Lower lobe of right lung (tissue), 2 donors: ENCODE measurements at regions not wholly inside any gene's neighbourhood (a gene's known extent, or its start where the extent isn't known, plus 50 kb on each side); places are given as distances from the start of the nearest gene placed in this dataset.
A peak's percentile ranks its signal among the peaks of the same experiment; 100 is the strongest.

Experiments
- ATAC-seq, 2 donors: fragments of 200-7000 bp; cut with Tn5 transposase; one replicate each; pipeline ENCODE4 v1.9.1; 2020 to 2022; ENCODE audit warnings: mild to moderate bottlenecking in 2 of 2, moderate library complexity in 2 of 2
- DNase-seq: peaks from one replicate; pipeline ENCODE4 v3.0.0-alpha.2; 2020
- H3K27ac ChIP-seq: fragments of 200-600 bp; one replicate; pipeline ENCODE4 v1.8.0; 2022
- H3K27me3 ChIP-seq: fragments of 200-600 bp; one replicate; pipeline ENCODE4 v1.8.0; 2022; ENCODE audit warnings: low read depth
- H3K36me3 ChIP-seq: fragments of 200-600 bp; one replicate; pipeline ENCODE4 v1.8.0; 2022; ENCODE audit warnings: mild to moderate bottlenecking
- H3K4me1 ChIP-seq: fragments of 200-600 bp; one replicate; pipeline ENCODE4 v1.8.0; 2022
- H3K4me3 ChIP-seq: fragments of 200-600 bp; one replicate; pipeline ENCODE4 v1.8.0; 2022; ENCODE audit warnings: mild to moderate bottlenecking
- H3K9me3 ChIP-seq: fragments of 200-600 bp; one replicate; pipeline ENCODE4 v1.8.0; 2022
- CTCF ChIP-seq: fragments of 200-600 bp; IDR thresholded peaks from one replicate; pipeline ENCODE4 v1.8.0; 2022; ENCODE audit warnings: antibody characterized with exemption, mild to moderate bottlenecking
- intact Hi-C: fragments of 100-400 bp; cut with DNase I; formaldehyde crosslinking; loops from one replicate; pipeline ENCODE4 v1.11.0; 2022
- donor health status: DM: no; HTN: yes; CAD: no; lungs with severe emphysema.

GRCh38 chr3:43180694-43181093 is 74.8 kb upstream of the POMGNT2 start:
- Histone ChIP-seq H3K27ac (peak overlapping the region; percentile 74), H3K4me1 (peaks cover 45% of the 10 kb centered on the region), H3K36me3 (no peaks in the 10 kb centered on the region), H3K27me3 (no peaks in the 10 kb centered on the region), H3K4me3 (no peak overlapping the region), H3K9me3 (no peaks in the 10 kb centered on the region)
- intact Hi-C loops: no loop called here
- TF ChIP-seq CTCF: no peak
- ATAC-seq (no peak), DNase-seq (no peak)

- no peak for TF ChIP-seq CTCF
Observed at GRCh38 chr3:43180027-43180426, 74.1 kb upstream of the POMGNT2 start.

DNA sequence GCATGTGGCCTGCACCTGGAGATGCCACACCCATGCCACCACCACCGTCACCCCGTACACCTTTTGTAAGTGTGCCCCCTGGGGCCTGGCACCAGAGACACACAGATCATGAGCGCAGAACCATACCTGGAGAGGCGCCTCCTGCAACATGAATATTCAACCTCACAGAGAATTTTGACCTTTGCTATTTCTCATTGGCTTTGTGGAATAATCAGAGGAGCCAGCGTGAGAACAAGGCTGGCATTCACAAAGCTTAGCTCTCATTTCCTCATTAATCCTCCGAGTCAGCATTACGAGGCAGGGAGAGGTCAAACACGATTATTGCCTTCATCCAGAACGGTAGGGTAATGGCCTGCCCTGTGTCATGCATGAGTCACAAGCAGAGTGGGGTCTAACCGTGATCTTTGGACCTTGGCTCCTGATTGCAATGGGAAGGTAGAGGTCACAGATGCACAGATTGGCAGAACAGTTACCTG is 73.0 kb upstream of the POMGNT2 start:
- Histone ChIP-seq H3K36me3 (no peaks in the 10 kb centered on the region), H3K9me3 (peaks cover 3% of the 10 kb centered on the region), H3K4me3 (no peak overlapping the region), H3K27me3 (no peaks in the 10 kb centered on the region), H3K4me1 (peaks cover 45% of the 10 kb centered on the region), H3K27ac (peak overlapping the region; percentile 74)
- intact Hi-C loops: loop anchor here (10.0 kb wide), 1 partner anchor 106 kb away; the partner anchor contains the start of gene SNRK
- ATAC-seq (peak in 1 of 2 donors; percentile 29), DNase-seq (no peak)
- TF ChIP-seq CTCF: no peak

More at GRCh38 chr3:43180027-43180426, 74.1 kb upstream of the POMGNT2 start:
- intact Hi-C loops: no loop called here
- Histone ChIP-seq H3K4me3 (no peak overlapping the region), H3K9me3 (no peaks in the 10 kb centered on the region), H3K4me1 (peaks cover 45% of the 10 kb centered on the region), H3K27me3 (no peaks in the 10 kb centered on the region), H3K27ac (peak overlapping the region; percentile 74), H3K36me3 (no peaks in the 10 kb centered on the region)
- DNase-seq (no peak), ATAC-seq (peak; percentile 42 to 54)

GRCh38 chr3:43177085-43177484 is 71.2 kb upstream of the POMGNT2 start:
- H3K27me3 ChIP-seq: no peaks in the 10 kb centered on the region
- intact Hi-C loops: loop anchor here (10.0 kb wide), 1 partner anchor 108 kb away; the partner anchor contains the start of gene SNRK
- no peak for DNase-seq
- TF ChIP-seq CTCF: no peak
- H3K27ac ChIP-seq: peak overlapping the region; percentile 32
- peaks cover 45% of the 10 kb centered on the region for H3K4me1 ChIP-seq
- ATAC-seq: peak in 1 of 2 donors; percentile 17
- H3K36me3 ChIP-seq: no peaks in the 10 kb centered on the region
- H3K4me3 ChIP-seq: no peak overlapping the region
- H3K9me3 ChIP-seq: peaks cover 7% of the 10 kb centered on the region

DNA sequence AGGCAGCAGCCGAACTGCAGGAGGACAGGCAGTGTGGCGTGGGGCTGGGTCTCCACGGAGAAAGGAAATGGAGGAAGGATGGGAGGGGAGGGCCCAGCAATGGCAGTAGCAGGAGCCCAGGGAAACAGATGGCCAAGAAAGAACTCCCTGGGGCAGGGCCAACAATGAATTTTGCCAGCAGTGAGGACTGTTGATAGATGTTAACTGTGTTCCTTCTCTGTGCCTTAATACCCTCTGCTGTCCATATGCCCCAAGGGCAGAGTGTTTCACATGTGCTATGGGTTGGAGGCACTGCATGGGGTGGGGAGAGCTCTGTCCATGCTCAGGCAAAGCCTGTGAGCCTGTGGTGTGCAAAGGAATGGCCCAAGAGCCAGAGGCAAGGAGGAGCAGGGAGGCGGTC is 70.8 kb upstream of the POMGNT2 start:
- Histone ChIP-seq H3K27ac (peak overlapping the region; percentile 32), H3K9me3 (peaks cover 7% of the 10 kb centered on the region)
- DNase-seq: no peak

More for the DNA sequence above, 70.8 kb upstream of the POMGNT2 start:
- no peak for TF ChIP-seq CTCF
- intact Hi-C loops: loop anchor here (10.0 kb wide), 1 partner anchor 108 kb away; the partner anchor contains the start of gene SNRK
- no peak for ATAC-seq
- peaks cover 45% of the 10 kb centered on the region for H3K4me1 ChIP-seq
- no peaks in the 10 kb centered on the region for H3K36me3 ChIP-seq
- no peak overlapping the region for H3K4me3 ChIP-seq
- H3K27me3 ChIP-seq: no peaks in the 10 kb centered on the region
